ENCODE measurements at regions not wholly inside any gene's neighbourhood (a gene's known extent, or its start where the extent isn't known, plus 50 kb on each side); places are given as distances from the start of the nearest gene placed in this dataset.

- no peak for TF ChIP-seq REST (IDR thresholded peaks at IDR 0.05)
- TF ChIP-seq EP300 (IDR thresholded peaks at IDR 0.05) = no peak
- no peak for TF ChIP-seq MYC (IDR thresholded peaks at IDR 0.05; ENCODE audit: borderline replicate concordance, low read length)
- TF ChIP-seq CTCF (IDR thresholded peaks at IDR 0.05) = no peak
- no peak for TF ChIP-seq MAX (IDR thresholded peaks at IDR 0.05)
- no peak for TF ChIP-seq PBX3 (IDR thresholded peaks at IDR 0.05)
- TF ChIP-seq NR3C1 (IDR thresholded peaks at IDR 0.05) = no peak
Observed at GRCh38 chr2:160721089-160722040, 227.8 kb upstream of the RBMS1 start.
